ENCODE measurements at regions not wholly inside any gene's neighbourhood (a gene's known extent, or its start where the extent isn't known, plus 50 kb on each side); places are given as distances from the start of the nearest gene placed in this dataset.

- DNase-seq (ENCODE audit: insufficient read length, low spot score, missing footprints) = no peak
- Histone ChIP-seq H3K79me2 (ENCODE audit: insufficient read depth, low read length) (no peaks in the 10 kb centered on the region), H3K27ac (ENCODE audit: low read depth, low read length) (no peak overlapping the region), H3K4me2 (ENCODE audit: insufficient read depth, low read length) (no peak overlapping the region), H3K9me3 (ENCODE audit: low read depth, low read length) (no peaks in the 10 kb centered on the region), H3K4me1 (ENCODE audit: insufficient read depth, low read length) (peaks cover 14% of the 10 kb centered on the region), H3K4me3 (ENCODE audit: insufficient read depth, low read length) (no peak overlapping the region), H3K36me3 (ENCODE audit: insufficient read depth, low read length) (no peaks in the 10 kb centered on the region), H4K20me1 (ENCODE audit: insufficient read depth, low read length) (no peaks in the 10 kb centered on the region), H3K27me3 (ENCODE audit: insufficient read depth, low read length) (no peaks in the 10 kb centered on the region), H2AFZ (ENCODE audit: low read length) (peak overlapping the region; percentile 27)
- no peak for TF ChIP-seq CTCF (IDR thresholded peaks at IDR 0.05; ENCODE audit: extremely low read depth, low read depth, low read length)
Observed at GRCh38 chr2:12498286-12498685, 218.4 kb upstream of the TRIB2 start.

- H3K79me2 ChIP-seq (ENCODE audit: insufficient read depth, low read length) = no peaks in the 10 kb centered on the region
- no peaks in the 10 kb centered on the region for H4K20me1 ChIP-seq (ENCODE audit: insufficient read depth, low read length)
- DNase-seq (ENCODE audit: insufficient read length, low spot score, missing footprints) = peak; percentile 67
- H3K4me1 ChIP-seq (ENCODE audit: insufficient read depth, low read length) = peaks cover 13% of the 10 kb centered on the region
- H3K36me3 ChIP-seq (ENCODE audit: insufficient read depth, low read length) = no peaks in the 10 kb centered on the region
- no peak for TF ChIP-seq CTCF (IDR thresholded peaks at IDR 0.05; ENCODE audit: extremely low read depth, low read depth, low read length)
- H3K4me3 ChIP-seq (ENCODE audit: insufficient read depth, low read length) = no peak overlapping the region
- peak overlapping the region; percentile 32 for H2AFZ ChIP-seq (ENCODE audit: low read length)
- H3K4me2 ChIP-seq (ENCODE audit: insufficient read depth, low read length) = no peak overlapping the region
- H3K27me3 ChIP-seq (ENCODE audit: insufficient read depth, low read length) = no peaks in the 10 kb centered on the region
- no peaks in the 10 kb centered on the region for H3K9me3 ChIP-seq (ENCODE audit: low read depth, low read length)
- peak overlapping the region; percentile 13 for H3K27ac ChIP-seq (ENCODE audit: low read depth, low read length)
Observed at GRCh38 chr2:12498704-12499103, 218.0 kb upstream of the TRIB2 start.

GRCh38 chr2:12500899-12501298 lies 215.8 kb upstream of the TRIB2 start:
- no peak overlapping the region for H3K4me3 ChIP-seq (ENCODE audit: insufficient read depth, low read length)
- H3K4me1 ChIP-seq (ENCODE audit: insufficient read depth, low read length) = peaks cover 25% of the 10 kb centered on the region
- H3K27ac ChIP-seq (ENCODE audit: low read depth, low read length) = no peak overlapping the region
- H3K36me3 ChIP-seq (ENCODE audit: insufficient read depth, low read length) = no peaks in the 10 kb centered on the region
- no peak overlapping the region for H3K4me2 ChIP-seq (ENCODE audit: insufficient read depth, low read length)
- H2AFZ ChIP-seq (ENCODE audit: low read length) = no peak overlapping the region
- TF ChIP-seq CTCF (IDR thresholded peaks at IDR 0.05; ENCODE audit: extremely low read depth, low read depth, low read length) = no peak
- no peak for DNase-seq (ENCODE audit: insufficient read length, low spot score, missing footprints)
- H3K27me3 ChIP-seq (ENCODE audit: insufficient read depth, low read length) = no peaks in the 10 kb centered on the region
- H3K79me2 ChIP-seq (ENCODE audit: insufficient read depth, low read length) = no peaks in the 10 kb centered on the region
- H4K20me1 ChIP-seq (ENCODE audit: insufficient read depth, low read length) = no peaks in the 10 kb centered on the region
- H3K9me3 ChIP-seq (ENCODE audit: low read depth, low read length) = no peaks in the 10 kb centered on the region

- no peak overlapping the region for H3K4me2 ChIP-seq (ENCODE audit: insufficient read depth, low read length)
- no peak overlapping the region for H3K4me3 ChIP-seq (ENCODE audit: insufficient read depth, low read length)
- no peak for DNase-seq (ENCODE audit: insufficient read length, low spot score, missing footprints)
- H3K27ac ChIP-seq (ENCODE audit: low read depth, low read length) = no peak overlapping the region
- no peaks in the 10 kb centered on the region for H3K36me3 ChIP-seq (ENCODE audit: insufficient read depth, low read length)
- no peaks in the 10 kb centered on the region for H4K20me1 ChIP-seq (ENCODE audit: insufficient read depth, low read length)
- no peaks in the 10 kb centered on the region for H3K79me2 ChIP-seq (ENCODE audit: insufficient read depth, low read length)
- TF ChIP-seq CTCF (IDR thresholded peaks at IDR 0.05; ENCODE audit: extremely low read depth, low read depth, low read length) = no peak
- no peak overlapping the region for H2AFZ ChIP-seq (ENCODE audit: low read length)
- no peaks in the 10 kb centered on the region for H3K27me3 ChIP-seq (ENCODE audit: insufficient read depth, low read length)
- peaks cover 26% of the 10 kb centered on the region for H3K4me1 ChIP-seq (ENCODE audit: insufficient read depth, low read length)
- no peaks in the 10 kb centered on the region for H3K9me3 ChIP-seq (ENCODE audit: low read depth, low read length)
Observed at GRCh38 chr2:12501469-12502158, 215.1 kb upstream of the TRIB2 start.
